ENCODE measurements at regions not wholly inside any gene's neighbourhood (a gene's known extent, or its start where the extent isn't known, plus 50 kb on each side); places are given as distances from the start of the nearest gene placed in this dataset.

- peaks cover 2% of the 10 kb centered on the region; the same call in 1 of the 2 replicates for H3K27me3 ChIP-seq (ENCODE audit: low read length)
- peaks cover 37% of the 10 kb centered on the region for H3K4me1 ChIP-seq (ENCODE audit: insufficient read depth, low read length)
- peak overlapping the region; percentile 5; the same call in 1 of the 2 replicates for H3K4me3 ChIP-seq (ENCODE audit: low read length)
- no peaks in the 10 kb centered on the region for H3K79me2 ChIP-seq (ENCODE audit: low read length)
- CTCF ChIA-PET = interaction anchor here (0.6 kb wide), 1 partner anchor 428 kb away, joined by 3 read pairs; no protein-coding TSS in a partner anchor
- H4K20me1 ChIP-seq (ENCODE audit: low read length) = no peaks in the 10 kb centered on the region
- intact Hi-C loops (cut with micrococcal nuclease) = no loop called here
- ATAC-seq (peak; percentile 99), DNase-seq (peak; percentile 99)
- no peaks in the 10 kb centered on the region for H3K36me3 ChIP-seq (ENCODE audit: low read depth, low read length)
- H3K4me2 ChIP-seq (ENCODE audit: low read length) = peak overlapping the region; percentile 55
- BruUV-seq (replicated peaks) = no TSS peak
- TF ChIP-seq EZH2phosphoT487 (IDR thresholded peaks at IDR 0.05; ENCODE audit: borderline replicate concordance, low read length) (no peak), EZH2 (IDR thresholded peaks at IDR 0.05; ENCODE audit: low read length, unreplicated experiment) (no peak), CTCF (conservative IDR thresholded peaks at IDR 0.05; ENCODE audit: low read depth, low read length) (no peak)
- no peaks in the 10 kb centered on the region for H3F3A ChIP-seq (ENCODE audit: low read length, unreplicated experiment)
- peak overlapping the region; percentile 77 for H3K27ac ChIP-seq (ENCODE audit: low read length)
- peak overlapping the region; percentile 8; the same call in 1 of the 2 replicates for H2AFZ ChIP-seq (ENCODE audit: low read length)
- no peaks in the 10 kb centered on the region for H3K9me2 ChIP-seq (replicated peaks; ENCODE audit: low read length)
- POLR2A ChIA-PET (ENCODE audit: unreplicated experiment) = no interaction called here
- H3K9ac ChIP-seq (ENCODE audit: low read length) = peak overlapping the region; percentile 6; the same call in 1 of the 2 replicates
- no peaks in the 10 kb centered on the region for H3K9me3 ChIP-seq (ENCODE audit: low read length)
Measured at GRCh38 chr17:45705123-45706009, 78.8 kb upstream of the CRHR1 start.

DNA sequence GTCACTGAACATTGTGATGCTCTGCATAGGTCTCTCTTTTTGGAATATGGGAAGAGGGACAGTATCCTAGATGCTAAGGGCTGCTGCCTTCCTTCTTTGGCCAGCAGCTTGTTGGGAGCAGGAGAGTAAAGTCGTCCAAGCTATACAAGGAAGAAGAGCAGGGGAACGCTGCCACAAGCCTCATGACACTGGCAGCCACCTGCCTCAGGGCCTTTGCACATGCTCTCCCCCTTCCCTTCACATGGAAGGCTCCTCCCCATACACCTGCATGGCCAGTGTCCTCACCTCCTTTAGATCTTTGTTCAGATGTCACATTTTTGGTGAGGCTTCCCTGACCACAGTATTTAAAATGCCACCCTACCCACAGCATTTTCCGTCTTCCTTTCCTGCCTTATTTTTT is 78.1 kb upstream of the CRHR1 start:
- no peak for ATAC-seq
- H3K4me2 ChIP-seq (ENCODE audit: low read length) = peak overlapping the region; percentile 38
- CTCF ChIA-PET = no interaction called here

More for the DNA sequence above, 78.1 kb upstream of the CRHR1 start:
- Histone ChIP-seq H2AFZ (ENCODE audit: low read length) (no peak overlapping the region), H3K27ac (ENCODE audit: low read length) (peak overlapping the region; percentile 69), H3K9me2 (replicated peaks; ENCODE audit: low read length) (no peaks in the 10 kb centered on the region), H3K27me3 (ENCODE audit: low read length) (no peaks in the 10 kb centered on the region), H4K20me1 (ENCODE audit: low read length) (no peaks in the 10 kb centered on the region), H3K4me3 (ENCODE audit: low read length) (no peak overlapping the region), H3K36me3 (ENCODE audit: low read depth, low read length) (no peaks in the 10 kb centered on the region), H3K4me1 (ENCODE audit: insufficient read depth, low read length) (peaks cover 37% of the 10 kb centered on the region), H3K9ac (ENCODE audit: low read length) (no peak overlapping the region), H3F3A (ENCODE audit: low read length, unreplicated experiment) (no peaks in the 10 kb centered on the region), H3K79me2 (ENCODE audit: low read length) (no peaks in the 10 kb centered on the region), H3K9me3 (ENCODE audit: low read length) (no peaks in the 10 kb centered on the region)
- DNase-seq = no peak
- no peak for TF ChIP-seq CTCF (conservative IDR thresholded peaks at IDR 0.05; ENCODE audit: low read depth, low read length)
- no TSS peak for BruUV-seq (replicated peaks)
- intact Hi-C loops (cut with micrococcal nuclease) = no loop called here
- POLR2A ChIA-PET (ENCODE audit: unreplicated experiment) = no interaction called here
